WERI-Rb-1 (cell line): ENCODE measurements at regions not wholly inside any gene's neighbourhood (a gene's known extent, or its start where the extent isn't known, plus 50 kb on each side); places are given as distances from the start of the nearest gene placed in this dataset.

ENCODE experiments used
- DNase-seq: peaks from one replicate; pipeline ENCODE4 v3.0.0-alpha.2; 2020
- H3K27ac ChIP-seq: fragments of 250-450 bp; sonication (Bioruptor Pico); 2 replicates; pipeline ENCODE4 v1.5.1; 2020; ENCODE audit warnings: mild to moderate bottlenecking, moderate library complexity
- H3K27me3 ChIP-seq: fragments of 250-450 bp; sonication (Bioruptor Pico); 2 replicates; pipeline ENCODE4 v1.5.1; 2021; ENCODE audit warnings: mild to moderate bottlenecking, low read depth, moderate library complexity; ENCODE audit not compliant: insufficient read depth, severe bottlenecking
- H3K36me3 ChIP-seq: fragments of 250-450 bp; sonication (Bioruptor Pico); 2 replicates; pipeline ENCODE4 v1.5.1; 2020; ENCODE audit warnings: mild to moderate bottlenecking, moderate library complexity
- H3K4me3 ChIP-seq: 2 replicates; pipeline ENCODE4 v1.5.1; 2011; ENCODE audit warnings: low read depth, mild to moderate bottlenecking, control low read depth, low read length
- H3K9me3 ChIP-seq: fragments of 250-450 bp; sonication (Bioruptor Pico); 2 replicates; pipeline ENCODE4 v1.5.1; 2021; ENCODE audit warnings: mild to moderate bottlenecking, moderate library complexity; ENCODE audit not compliant: severe bottlenecking
- TF ChIP-seq, protein P1 (sequence below): IDR thresholded peaks from 2 replicates; pipeline ENCODE4 v1.5.1; 2011; ENCODE audit warnings: low read depth, mild to moderate bottlenecking, control low read depth, inconsistent platforms, low read length

DNA sequence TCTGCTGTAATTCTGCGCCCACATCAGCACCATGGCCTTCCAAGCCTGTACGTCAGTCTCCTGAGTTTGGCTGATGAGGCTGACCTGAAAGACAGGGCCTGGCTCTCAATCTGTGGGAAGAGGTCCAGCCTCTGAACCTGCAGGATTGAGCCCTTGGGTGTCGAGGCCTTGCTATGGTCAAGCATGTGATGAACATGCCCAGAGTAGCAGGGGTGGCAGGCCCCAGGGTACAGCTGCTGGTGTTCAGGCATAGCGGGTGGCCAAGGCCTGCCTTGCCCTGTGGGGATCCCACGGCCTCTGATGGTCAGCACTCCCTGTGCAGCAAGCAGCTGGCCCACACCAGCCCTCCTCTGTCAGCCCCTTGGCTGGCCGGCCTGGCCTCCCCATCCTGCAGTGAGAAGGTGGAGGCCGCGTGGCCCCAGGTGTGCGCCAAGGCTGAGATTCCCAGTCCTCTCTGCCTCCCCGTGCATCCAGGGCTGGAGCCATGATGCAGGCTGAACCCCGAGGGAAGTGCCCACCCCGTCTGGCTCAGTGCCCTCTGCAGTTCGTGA is 298.4 kb downstream of the NDUFA10 start:
- Histone ChIP-seq H3K36me3 (no peaks in the 10 kb centered on the region), H3K27me3 (peaks cover 96% of the 10 kb centered on the region), H3K27ac (no peak overlapping the region), H3K9me3 (no peaks in the 10 kb centered on the region), H3K4me3 (no peak overlapping the region)
- no peak for DNase-seq
- TF ChIP-seq, protein P1, sequence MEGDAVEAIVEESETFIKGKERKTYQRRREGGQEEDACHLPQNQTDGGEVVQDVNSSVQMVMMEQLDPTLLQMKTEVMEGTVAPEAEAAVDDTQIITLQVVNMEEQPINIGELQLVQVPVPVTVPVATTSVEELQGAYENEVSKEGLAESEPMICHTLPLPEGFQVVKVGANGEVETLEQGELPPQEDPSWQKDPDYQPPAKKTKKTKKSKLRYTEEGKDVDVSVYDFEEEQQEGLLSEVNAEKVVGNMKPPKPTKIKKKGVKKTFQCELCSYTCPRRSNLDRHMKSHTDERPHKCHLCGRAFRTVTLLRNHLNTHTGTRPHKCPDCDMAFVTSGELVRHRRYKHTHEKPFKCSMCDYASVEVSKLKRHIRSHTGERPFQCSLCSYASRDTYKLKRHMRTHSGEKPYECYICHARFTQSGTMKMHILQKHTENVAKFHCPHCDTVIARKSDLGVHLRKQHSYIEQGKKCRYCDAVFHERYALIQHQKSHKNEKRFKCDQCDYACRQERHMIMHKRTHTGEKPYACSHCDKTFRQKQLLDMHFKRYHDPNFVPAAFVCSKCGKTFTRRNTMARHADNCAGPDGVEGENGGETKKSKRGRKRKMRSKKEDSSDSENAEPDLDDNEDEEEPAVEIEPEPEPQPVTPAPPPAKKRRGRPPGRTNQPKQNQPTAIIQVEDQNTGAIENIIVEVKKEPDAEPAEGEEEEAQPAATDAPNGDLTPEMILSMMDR, result no peak

DNA sequence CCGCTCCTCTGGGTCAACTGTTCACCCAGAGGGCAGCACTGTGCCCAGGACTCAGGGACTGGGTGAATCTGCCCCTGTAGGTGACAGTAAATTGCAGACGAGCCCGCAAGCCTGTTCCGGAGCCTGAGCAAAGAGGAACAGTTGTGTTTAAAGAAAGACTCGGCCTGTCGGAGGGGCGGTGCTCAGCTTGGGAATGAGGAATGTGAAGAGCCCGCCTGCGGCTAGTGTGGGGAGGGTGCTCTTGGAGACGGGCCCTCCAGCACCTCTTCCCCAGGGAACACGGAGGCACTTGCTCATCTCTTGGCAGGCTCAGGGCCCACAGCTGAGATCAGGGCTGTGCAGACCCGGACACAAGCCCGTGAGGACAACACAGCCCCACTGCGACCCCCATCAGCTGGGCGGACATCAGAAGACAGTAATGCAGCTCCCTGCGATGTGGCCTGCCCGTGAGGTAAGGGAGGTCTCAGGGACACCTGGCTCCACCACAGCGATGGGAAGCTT is 299.0 kb downstream of the NDUFA10 start:
- Histone ChIP-seq H3K36me3 (no peaks in the 10 kb centered on the region), H3K27ac (no peak overlapping the region), H3K4me3 (no peak overlapping the region), H3K27me3 (peaks cover 96% of the 10 kb centered on the region), H3K9me3 (no peaks in the 10 kb centered on the region)
- DNase-seq, result no peak
- TF ChIP-seq, protein P1, result no peak

DNA sequence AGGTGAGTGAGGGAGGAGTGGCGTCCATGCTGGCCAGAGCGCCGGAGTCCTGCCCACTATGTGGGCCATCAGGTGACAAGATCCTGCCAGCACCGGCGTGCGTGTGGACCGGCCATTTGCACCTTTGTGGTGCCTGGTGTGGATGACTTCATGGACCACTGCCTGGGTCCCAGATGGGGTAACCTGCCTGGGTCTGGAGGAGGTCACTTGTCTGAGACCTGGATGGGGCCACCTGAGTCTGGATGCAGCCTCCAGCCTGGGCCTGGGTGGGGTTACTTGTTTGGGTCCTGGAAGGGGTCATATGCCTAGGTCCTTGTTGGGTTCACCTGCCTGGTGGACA is 299.6 kb downstream of the NDUFA10 start:
- no peaks in the 10 kb centered on the region for H3K36me3 ChIP-seq

DNA sequence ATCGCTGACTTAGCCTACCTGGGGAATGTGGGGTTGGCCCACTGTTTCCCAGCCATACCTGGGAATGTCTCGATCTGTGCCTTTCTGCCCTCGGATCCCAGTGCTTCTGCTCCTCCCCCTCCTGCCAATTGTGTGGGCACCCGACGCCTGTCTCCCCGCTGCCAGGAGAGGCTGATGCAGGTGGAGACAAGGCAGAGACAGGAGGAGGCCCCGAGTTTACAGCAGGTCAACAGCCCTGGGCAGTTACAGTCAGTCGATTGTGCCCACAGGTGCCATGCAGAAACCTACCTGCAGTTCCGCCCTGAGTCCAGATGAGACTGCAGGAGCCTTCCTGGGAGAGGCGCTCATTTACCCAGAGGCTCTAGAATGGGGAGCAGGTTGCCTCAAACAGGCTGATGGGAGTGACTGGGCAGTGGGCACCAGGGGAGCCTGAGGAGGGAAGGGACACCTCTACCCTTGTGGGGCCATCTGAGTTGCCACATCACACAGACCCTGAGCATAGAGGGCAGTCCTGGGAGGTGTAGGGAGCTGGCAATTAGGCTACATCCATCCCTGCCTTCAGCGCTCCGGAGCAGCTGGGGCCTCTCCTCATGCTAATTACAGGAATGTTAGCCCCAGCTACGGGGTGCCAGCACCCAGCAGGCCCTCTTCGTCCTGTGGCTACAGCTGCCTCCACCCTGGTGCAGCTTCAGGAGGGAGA is 300.1 kb downstream of the NDUFA10 start:
- no peaks in the 10 kb centered on the region for H3K9me3 ChIP-seq
- H3K27me3 ChIP-seq, result peaks cover 100% of the 10 kb centered on the region
- no peak for DNase-seq
- H3K27ac ChIP-seq, result no peak overlapping the region
- H3K4me3 ChIP-seq, result no peak overlapping the region
- H3K36me3 ChIP-seq, result no peaks in the 10 kb centered on the region
- TF ChIP-seq, protein P1, result no peak

More for the DNA sequence above, 299.6 kb downstream of the NDUFA10 start:
- Histone ChIP-seq H3K27me3 (peaks cover 96% of the 10 kb centered on the region), H3K4me3 (no peak overlapping the region), H3K27ac (no peak overlapping the region), H3K9me3 (no peaks in the 10 kb centered on the region)
- no peak for DNase-seq
- TF ChIP-seq, protein P1, result no peak

DNA sequence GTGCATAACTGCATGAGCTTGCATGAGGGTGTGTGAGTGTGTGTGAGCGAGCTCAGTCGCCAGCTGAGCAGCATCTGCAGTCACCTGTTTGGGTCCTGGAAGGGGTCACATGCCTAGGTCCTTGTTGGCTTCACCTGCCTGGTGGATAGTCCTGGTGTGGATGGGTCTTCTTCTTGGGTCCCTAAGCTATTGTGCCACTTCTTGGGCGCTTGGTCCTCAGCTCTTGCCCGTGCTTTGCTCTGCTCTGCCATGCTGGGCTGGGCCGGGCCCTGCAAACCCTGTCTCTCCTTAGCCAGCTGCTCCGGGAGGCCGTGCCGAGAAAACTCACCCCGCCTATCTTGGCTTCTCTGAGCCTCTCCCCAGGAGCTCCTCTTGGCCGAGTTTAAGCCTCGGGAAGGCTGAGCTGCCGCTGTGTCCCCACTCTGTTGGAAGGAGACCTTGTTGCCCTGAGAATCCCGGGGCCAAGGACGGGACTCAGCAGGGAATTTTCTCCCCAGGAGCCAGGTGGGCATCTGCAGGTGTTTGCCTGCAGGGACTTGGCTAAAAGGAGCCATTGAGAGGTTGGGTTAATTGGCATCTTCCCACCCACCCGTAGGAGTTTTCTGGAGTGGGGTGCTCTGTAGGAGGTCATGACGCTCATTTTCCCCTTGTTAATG is 300.8 kb downstream of the NDUFA10 start:
- Histone ChIP-seq H3K27ac (no peak overlapping the region), H3K36me3 (no peaks in the 10 kb centered on the region), H3K9me3 (no peaks in the 10 kb centered on the region), H3K4me3 (no peak overlapping the region), H3K27me3 (peaks cover 94% of the 10 kb centered on the region)
- DNase-seq, result no peak
- TF ChIP-seq, protein P1, result no peak
